GM13976 (cell line): ENCODE measurements at regions not wholly inside any gene's neighbourhood (a gene's known extent, or its start where the extent isn't known, plus 50 kb on each side); places are given as distances from the start of the nearest gene placed in this dataset.

Experiments used
- DNase-seq: peaks from one replicate; pipeline ENCODE4 v3.0.0; 2012; ENCODE audit warnings: low spot score
- CTCF ChIP-seq: IDR thresholded peaks from 2 replicates; pipeline ENCODE4 v1.5.1; 2012; ENCODE audit warnings: borderline replicate concordance, mild to moderate bottlenecking; ENCODE audit not compliant: insufficient read depth; ENCODE audit errors: extremely low read depth, missing control alignments, control extremely low read depth
- in situ Hi-C: fragments of 300-500 bp; cut with MboI; formaldehyde crosslinking; loops from one replicate; pipeline ENCODE4 v1.12.0; 2022; ENCODE audit warnings: low sequenced_read_pairs, mixed read lengths, inconsistent platforms; ENCODE audit not compliant: unreplicated experiment

- no peak for TF ChIP-seq CTCF
- in situ Hi-C loops: no loop called here
- no peak for DNase-seq
Measured at GRCh38 chr11:23585416-23586104, 725.3 kb upstream of the CCDC179 start.

GRCh38 chr11:23586173-23586572 lies 725.9 kb upstream of the CCDC179 start:
- in situ Hi-C loops: no loop called here
- DNase-seq: no peak
- no peak for TF ChIP-seq CTCF

- no peak for TF ChIP-seq CTCF
- in situ Hi-C loops: no loop called here
- DNase-seq: no peak
Measured at GRCh38 chr11:23590596-23591308, 730.5 kb upstream of the CCDC179 start.

GRCh38 chr11:23594755-23595154 lies 734.5 kb upstream of the CCDC179 start:
- TF ChIP-seq CTCF: no peak
- DNase-seq: no peak
- in situ Hi-C loops: no loop called here

GRCh38 chr11:23604966-23605365 lies 744.7 kb upstream of the CCDC179 start:
- TF ChIP-seq CTCF: no peak
- in situ Hi-C loops: no loop called here
- no peak for DNase-seq

GRCh38 chr11:23606191-23606590 lies 745.9 kb upstream of the CCDC179 start:
- in situ Hi-C loops: no loop called here
- DNase-seq: no peak
- TF ChIP-seq CTCF: no peak
